Endodermal cell (in vitro differentiated cells): ENCODE measurements at regions not wholly inside any gene's neighbourhood (a gene's known extent, or its start where the extent isn't known, plus 50 kb on each side); places are given as distances from the start of the nearest gene placed in this dataset.

Experiments used
- DNase-seq: peaks from one replicate; pipeline ENCODE4 v3.0.0-alpha.2; 2017
- H3K27ac ChIP-seq: 2 replicates; pipeline ENCODE4 v1.5.1; 2013; ENCODE audit warnings: mild to moderate bottlenecking, low read depth, low read length, moderate library complexity
- H3K27me3 ChIP-seq: 2 replicates; pipeline ENCODE4 v1.6.1; 2013; ENCODE audit warnings: mild to moderate bottlenecking, low read length, moderate library complexity; ENCODE audit not compliant: insufficient read depth, control insufficient read depth, poor library complexity, severe bottlenecking
- H3K36me3 ChIP-seq: 2 replicates; pipeline ENCODE4 v1.7.0; 2013; ENCODE audit warnings: mild to moderate bottlenecking, low read length, moderate library complexity; ENCODE audit not compliant: control insufficient read depth, insufficient read depth
- H3K4me1 ChIP-seq: one replicate; pipeline ENCODE4 v1.7.0; 2013; ENCODE audit warnings: low read length; ENCODE audit not compliant: control insufficient read depth, insufficient read depth
- H3K4me3 ChIP-seq: 2 replicates; pipeline ENCODE4 v1.5.1; 2013; ENCODE audit warnings: mild to moderate bottlenecking, low read length, moderate library complexity
- H3K9ac ChIP-seq: 2 replicates; pipeline ENCODE4 v1.6.1; 2013; ENCODE audit warnings: mild to moderate bottlenecking, low read length, moderate library complexity; ENCODE audit not compliant: poor library complexity, severe bottlenecking; ENCODE audit errors: extremely low read depth
- H3K9me3 ChIP-seq: 2 replicates; pipeline ENCODE4 v1.6.1; 2013; ENCODE audit warnings: mild to moderate bottlenecking, low read length, moderate library complexity; ENCODE audit not compliant: control insufficient read depth
- H3K27ac Mint-ChIP-seq: 2 replicates; pipeline ENCODE4 v1.8.0; 2020; ENCODE audit warnings: mixed read lengths
- H3K27me3 Mint-ChIP-seq: 2 replicates; pipeline ENCODE4 v1.8.0; 2021; ENCODE audit warnings: mild to moderate bottlenecking, mixed read lengths; ENCODE audit not compliant: insufficient read depth
- H3K36me3 Mint-ChIP-seq: 2 replicates; pipeline ENCODE4 v1.8.0; 2020; ENCODE audit warnings: low read depth, mixed read lengths
- H3K4me1 Mint-ChIP-seq: 2 replicates; pipeline ENCODE4 v1.8.0; 2020; ENCODE audit warnings: mixed read lengths
- H3K4me3 Mint-ChIP-seq: 2 replicates; pipeline ENCODE4 v1.8.0; 2020; ENCODE audit warnings: mild to moderate bottlenecking, moderate library complexity, mixed read lengths
- H3K9me3 Mint-ChIP-seq: 2 replicates; pipeline ENCODE4 v1.8.0; 2020; ENCODE audit warnings: mild to moderate bottlenecking, mixed read lengths
- WGBS, 2 experiments: methylation state at CpG; one replicate each; pipeline versions ENCODE4 v1.1.5 to v1.1.7; 2013; ENCODE audit warnings: missing lambda C conversion rate in 2 of 2, mixed read lengths in 1 of 2; ENCODE audit not compliant: insufficient coverage in 1 of 2, insufficient read length in 1 of 2; 5-methylcytosine and 5-hydroxymethylcytosine counted together
- TF ChIP-seq, protein P1 (sequence below): fragments of 200-600 bp; sonication (generic); conservative IDR thresholded peaks from 2 replicates; pipeline ENCODE4 v1.5.0; 2021; ENCODE audit warnings: antibody characterized with exemption, mild to moderate bottlenecking

DNA sequence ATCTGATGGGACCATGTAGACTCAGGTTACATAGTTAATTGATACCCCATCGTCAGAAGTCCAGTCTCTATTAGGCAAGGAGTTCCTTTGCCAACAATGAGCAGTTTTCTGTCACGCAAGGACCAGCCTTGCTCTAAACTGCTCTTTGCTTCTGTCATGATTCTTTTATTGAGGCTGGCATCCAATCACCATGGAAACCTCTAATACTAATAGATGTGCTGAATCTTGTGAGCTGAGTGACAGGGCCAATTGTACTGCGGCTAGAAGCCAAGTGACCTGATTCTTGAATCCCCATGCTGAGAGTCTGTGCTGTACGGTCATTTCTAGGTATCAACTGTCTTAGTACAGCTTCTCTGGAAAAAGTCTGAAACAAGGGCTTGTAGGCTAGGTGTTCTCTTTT is 395.6 kb downstream of the RND3 start:
- no peak overlapping the region for H3K4me3 Mint-ChIP-seq
- H3K9ac ChIP-seq: no peak overlapping the region
- no peaks in the 10 kb centered on the region for H3K9me3 Mint-ChIP-seq
- H3K36me3 Mint-ChIP-seq: no peaks in the 10 kb centered on the region
- 82 to 89% methylated on average over 4 of the region's 4 CpGs for WGBS, 2 experiments
- no peaks in the 10 kb centered on the region for H3K27me3 ChIP-seq
- no peak for DNase-seq
- no peaks in the 10 kb centered on the region for H3K27me3 Mint-ChIP-seq
- no peaks in the 10 kb centered on the region for H3K4me1 Mint-ChIP-seq
- no peaks in the 10 kb centered on the region for H3K9me3 ChIP-seq
- no peaks in the 10 kb centered on the region for H3K36me3 ChIP-seq
- TF ChIP-seq, protein P1, sequence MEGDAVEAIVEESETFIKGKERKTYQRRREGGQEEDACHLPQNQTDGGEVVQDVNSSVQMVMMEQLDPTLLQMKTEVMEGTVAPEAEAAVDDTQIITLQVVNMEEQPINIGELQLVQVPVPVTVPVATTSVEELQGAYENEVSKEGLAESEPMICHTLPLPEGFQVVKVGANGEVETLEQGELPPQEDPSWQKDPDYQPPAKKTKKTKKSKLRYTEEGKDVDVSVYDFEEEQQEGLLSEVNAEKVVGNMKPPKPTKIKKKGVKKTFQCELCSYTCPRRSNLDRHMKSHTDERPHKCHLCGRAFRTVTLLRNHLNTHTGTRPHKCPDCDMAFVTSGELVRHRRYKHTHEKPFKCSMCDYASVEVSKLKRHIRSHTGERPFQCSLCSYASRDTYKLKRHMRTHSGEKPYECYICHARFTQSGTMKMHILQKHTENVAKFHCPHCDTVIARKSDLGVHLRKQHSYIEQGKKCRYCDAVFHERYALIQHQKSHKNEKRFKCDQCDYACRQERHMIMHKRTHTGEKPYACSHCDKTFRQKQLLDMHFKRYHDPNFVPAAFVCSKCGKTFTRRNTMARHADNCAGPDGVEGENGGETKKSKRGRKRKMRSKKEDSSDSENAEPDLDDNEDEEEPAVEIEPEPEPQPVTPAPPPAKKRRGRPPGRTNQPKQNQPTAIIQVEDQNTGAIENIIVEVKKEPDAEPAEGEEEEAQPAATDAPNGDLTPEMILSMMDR: no peak
- H3K27ac ChIP-seq: peak overlapping the region; percentile 25
- no peak overlapping the region for H3K4me3 ChIP-seq
- no peaks in the 10 kb centered on the region for H3K4me1 ChIP-seq
- H3K27ac Mint-ChIP-seq: no peak overlapping the region

DNA sequence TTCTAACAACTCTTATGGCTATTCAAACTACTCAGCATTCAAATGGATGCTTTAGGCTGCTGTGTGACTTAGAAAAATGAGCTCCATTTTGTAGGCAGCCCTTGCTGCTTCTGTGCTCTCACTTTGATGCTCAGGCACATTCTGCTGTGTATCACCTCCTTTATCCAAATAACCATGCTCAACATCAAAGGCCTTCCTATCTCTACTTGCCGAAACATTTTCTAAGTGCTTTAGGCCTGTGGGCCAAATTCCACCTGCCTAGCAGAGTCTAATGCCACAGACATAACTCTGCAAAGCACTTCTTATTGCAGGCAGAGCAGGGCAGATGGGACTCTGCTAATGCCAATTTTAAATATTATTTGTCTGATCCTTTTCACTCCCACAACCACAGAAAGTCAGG is 397.4 kb downstream of the RND3 start:
- H3K4me3 Mint-ChIP-seq: no peak overlapping the region

DNA sequence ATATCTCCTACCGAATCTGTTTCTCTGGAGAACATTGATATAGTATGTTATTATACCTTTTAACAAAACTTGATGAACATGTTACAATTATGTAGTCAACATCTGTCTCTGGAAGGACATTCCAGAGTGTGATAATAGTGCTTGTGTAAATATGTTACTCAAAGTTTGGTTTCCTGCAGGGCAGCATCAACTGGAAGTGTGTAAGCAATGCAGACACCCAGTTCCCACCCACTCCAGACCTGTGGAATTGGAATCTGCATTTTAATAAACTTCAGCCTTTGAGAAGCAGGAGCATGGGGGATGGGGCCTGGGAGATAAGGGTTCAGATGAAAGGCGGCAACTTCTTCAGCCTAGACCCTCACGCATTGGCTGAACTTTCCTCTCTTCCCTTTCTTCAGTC is 398.9 kb downstream of the RND3 start:
- WGBS, 2 experiments: 68 to 84% methylated on average over 2 of the region's 3 CpGs

More for the DNA sequence above, 397.4 kb downstream of the RND3 start:
- Mint-ChIP-seq H3K27ac (no peak overlapping the region), H3K9me3 (peaks cover 1% of the 10 kb centered on the region), H3K4me1 (no peaks in the 10 kb centered on the region), H3K27me3 (no peaks in the 10 kb centered on the region), H3K36me3 (no peaks in the 10 kb centered on the region)
- Histone ChIP-seq H3K9ac (no peak overlapping the region), H3K4me3 (no peak overlapping the region), H3K27ac (no peak overlapping the region), H3K36me3 (no peaks in the 10 kb centered on the region), H3K9me3 (peaks cover 6% of the 10 kb centered on the region), H3K27me3 (no peaks in the 10 kb centered on the region), H3K4me1 (no peaks in the 10 kb centered on the region)
- TF ChIP-seq, protein P1: no peak
- 78 to 94% methylated on average over 1 of the region's 1 CpG for WGBS, 2 experiments
- DNase-seq: no peak

More for the DNA sequence above, 398.9 kb downstream of the RND3 start:
- Mint-ChIP-seq H3K4me3 (no peak overlapping the region), H3K27me3 (no peaks in the 10 kb centered on the region), H3K9me3 (peaks cover 1% of the 10 kb centered on the region), H3K4me1 (no peaks in the 10 kb centered on the region), H3K27ac (no peak overlapping the region), H3K36me3 (no peaks in the 10 kb centered on the region)
- Histone ChIP-seq H3K4me1 (no peaks in the 10 kb centered on the region), H3K4me3 (no peak overlapping the region), H3K27ac (no peak overlapping the region), H3K9ac (no peak overlapping the region), H3K9me3 (peaks cover 8% of the 10 kb centered on the region), H3K36me3 (no peaks in the 10 kb centered on the region), H3K27me3 (no peaks in the 10 kb centered on the region)
- TF ChIP-seq, protein P1: no peak
- no peak for DNase-seq
